Esophagus squamous epithelium (tissue), 5 donors: ENCODE measurements at regions not wholly inside any gene's neighbourhood (a gene's known extent, or its start where the extent isn't known, plus 50 kb on each side); places are given as distances from the start of the nearest gene placed in this dataset.

Source experiments
- DNase-seq: peaks from one replicate; lab custom pipeline; 2025; lab: John Stamatoyannopoulos, UW
- H3K27ac ChIP-seq, 4 donors: fragments of 200-600 bp; sonication (generic); one replicate each; pipeline ENCODE4 v1.5.1; 2016 to 2019; ENCODE audit warnings: mild to moderate bottlenecking in 1 of 4
- H3K27me3 ChIP-seq, 4 donors: fragments of 200-600 bp; sonication (generic); 1 replicate in 3 of 4; 2 replicates in 1 of 4; pipeline versions ENCODE4 v1.5.1 to v1.6.0; 2017 to 2021; ENCODE audit warnings: antibody characterized with exemption in 1 of 4
- H3K36me3 ChIP-seq, 3 donors: fragments of 200-600 bp; sonication (generic); one replicate each; pipeline ENCODE4 v1.5.1; 2016 to 2019
- H3K4me1 ChIP-seq, 3 donors: fragments of 200-600 bp; sonication (generic); one replicate each; pipeline ENCODE4 v1.5.1; 2017 to 2019
- H3K4me3 ChIP-seq, 4 donors: fragments of 200-600 bp; sonication (generic); 1 replicate in 3 of 4; 2 replicates in 1 of 4; pipeline ENCODE4 v1.5.1; 2016 to 2019; ENCODE audit warnings: mild to moderate bottlenecking in 2 of 4, moderate library complexity in 1 of 4
- H3K9me3 ChIP-seq, 3 donors: fragments of 200-600 bp; sonication (generic); one replicate each; pipeline ENCODE4 v1.5.1; 2016 to 2019
- POLR2A ChIP-seq, 4 donors: fragments of 450-650 bp; IDR thresholded peaks; one replicate each; pipeline ENCODE4 v1.6.1; 2017; ENCODE audit warnings: antibody characterized with exemption in 4 of 4, mild to moderate bottlenecking in 4 of 4, moderate library complexity in 3 of 4
- WGBS, 2 donors: methylation state at CpG; one replicate each; pipeline ENCODE4 v1.1.5; 2018; 5-methylcytosine and 5-hydroxymethylcytosine counted together
- intact Hi-C: fragments of 100-400 bp; cut with DNase I; formaldehyde crosslinking; loops from one replicate; pipeline ENCODE4 v1.15.0; 2022
- TF ChIP-seq, protein P1 (sequence below), 6 experiments: fragments of 450-650 bp in 4 of 6; fragments of 200-600 bp in 2 of 6; sonication (generic) in 2 of 6; IDR thresholded peaks; one replicate each; pipeline ENCODE4 v1.5.1; 2016 to 2019; ENCODE audit warnings: antibody characterized with exemption in 6 of 6, mild to moderate bottlenecking in 4 of 6, moderate library complexity in 4 of 6
- donor health status: DM: yes; HTN: yes; CAD: no.

DNA sequence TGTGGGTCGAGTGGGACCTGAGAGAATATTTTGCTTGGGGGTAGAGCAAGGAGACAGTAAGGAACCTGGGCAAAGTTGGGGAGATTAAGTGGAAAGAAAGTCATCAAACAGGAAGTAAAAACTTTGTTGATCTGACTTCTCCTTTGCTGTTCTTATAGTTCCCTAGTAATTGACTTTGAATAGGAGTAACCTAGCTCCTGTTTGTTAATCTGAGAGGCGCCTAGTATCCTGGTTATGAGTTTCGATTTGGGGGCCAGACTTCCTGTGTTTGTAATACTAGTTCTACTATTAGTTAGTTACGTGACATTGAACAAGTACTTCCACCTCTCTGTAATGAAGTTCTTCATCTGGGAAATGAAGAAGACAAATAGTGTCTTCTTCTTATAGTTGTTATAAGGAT is 99.1 kb downstream of the ZNF365 start:
- H3K9me3 ChIP-seq: no peaks in the 10 kb centered on the region
- no peaks in the 10 kb centered on the region for H3K36me3 ChIP-seq
- DNase-seq: no peak
- H3K27ac ChIP-seq: no peak overlapping the region
- intact Hi-C loops: no loop called here
- H3K4me3 ChIP-seq: no peak overlapping the region
- 60 to 70% methylated on average over 4 of the region's 4 CpGs for WGBS, 2 donors
- H3K27me3 ChIP-seq: no peaks in the 10 kb centered on the region
- no peaks in the 10 kb centered on the region for H3K4me1 ChIP-seq
- TF ChIP-seq POLR2A (IDR thresholded peaks at IDR 0.05): no peak
- TF ChIP-seq, protein P1, sequence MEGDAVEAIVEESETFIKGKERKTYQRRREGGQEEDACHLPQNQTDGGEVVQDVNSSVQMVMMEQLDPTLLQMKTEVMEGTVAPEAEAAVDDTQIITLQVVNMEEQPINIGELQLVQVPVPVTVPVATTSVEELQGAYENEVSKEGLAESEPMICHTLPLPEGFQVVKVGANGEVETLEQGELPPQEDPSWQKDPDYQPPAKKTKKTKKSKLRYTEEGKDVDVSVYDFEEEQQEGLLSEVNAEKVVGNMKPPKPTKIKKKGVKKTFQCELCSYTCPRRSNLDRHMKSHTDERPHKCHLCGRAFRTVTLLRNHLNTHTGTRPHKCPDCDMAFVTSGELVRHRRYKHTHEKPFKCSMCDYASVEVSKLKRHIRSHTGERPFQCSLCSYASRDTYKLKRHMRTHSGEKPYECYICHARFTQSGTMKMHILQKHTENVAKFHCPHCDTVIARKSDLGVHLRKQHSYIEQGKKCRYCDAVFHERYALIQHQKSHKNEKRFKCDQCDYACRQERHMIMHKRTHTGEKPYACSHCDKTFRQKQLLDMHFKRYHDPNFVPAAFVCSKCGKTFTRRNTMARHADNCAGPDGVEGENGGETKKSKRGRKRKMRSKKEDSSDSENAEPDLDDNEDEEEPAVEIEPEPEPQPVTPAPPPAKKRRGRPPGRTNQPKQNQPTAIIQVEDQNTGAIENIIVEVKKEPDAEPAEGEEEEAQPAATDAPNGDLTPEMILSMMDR (IDR thresholded peaks at IDR 0.05): no peak

DNA sequence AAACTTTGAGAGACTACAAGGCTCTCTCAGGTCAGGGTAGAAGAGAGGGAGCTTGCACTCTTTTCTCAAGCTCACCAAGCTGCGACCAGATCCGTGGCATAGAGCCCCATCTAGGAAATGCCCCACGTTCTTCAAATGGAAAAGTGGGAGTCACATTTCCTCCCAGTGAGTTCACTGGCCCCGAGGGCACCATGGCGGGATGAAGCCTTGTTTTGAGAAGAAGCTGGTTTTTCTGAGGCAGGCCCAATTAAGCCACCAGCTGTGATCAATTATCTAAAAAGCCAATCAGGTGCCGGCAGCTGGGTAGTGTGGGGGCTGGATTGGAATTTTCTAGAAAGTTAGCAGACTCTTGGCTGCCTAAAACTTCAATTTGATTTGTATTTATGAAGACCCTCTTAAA is 101.4 kb downstream of the ZNF365 start:
- Histone ChIP-seq H3K4me3 (no peak overlapping the region), H3K27me3 (no peaks in the 10 kb centered on the region), H3K9me3 (no peaks in the 10 kb centered on the region), H3K36me3 (no peaks in the 10 kb centered on the region), H3K27ac (no peak overlapping the region), H3K4me1 (no peaks in the 10 kb centered on the region)
- WGBS, 2 donors: 59 to 70% methylated on average over 5 to 6 of the region's 6 CpGs
- no peak for TF ChIP-seq POLR2A (IDR thresholded peaks at IDR 0.05)
- TF ChIP-seq, protein P1 (IDR thresholded peaks at IDR 0.05): no peak
- intact Hi-C loops: no loop called here
- no peak for DNase-seq

DNA sequence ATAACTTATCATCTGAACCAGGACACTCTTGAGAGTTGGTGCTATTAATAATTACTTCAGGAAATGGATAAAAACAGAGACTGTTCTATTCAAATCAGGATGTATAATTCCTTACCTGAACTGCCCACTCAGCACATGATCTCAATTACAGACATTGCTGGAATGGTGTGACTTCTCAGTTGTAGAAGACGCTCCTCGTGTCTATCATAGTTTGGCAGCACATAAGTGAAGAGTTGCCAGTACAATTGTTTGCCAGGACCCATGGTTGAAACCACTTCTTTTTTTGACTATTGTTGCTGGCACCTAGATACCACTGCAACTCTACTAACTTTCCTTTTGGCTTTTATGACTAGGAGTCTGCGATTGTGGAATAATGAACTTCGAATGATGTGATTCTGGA is 105.4 kb downstream of the ZNF365 start:
- TF ChIP-seq, protein P1 (IDR thresholded peaks at IDR 0.05): no peak
- TF ChIP-seq POLR2A (IDR thresholded peaks at IDR 0.05): no peak
- Histone ChIP-seq H3K9me3 (no peaks in the 10 kb centered on the region), H3K4me1 (no peaks in the 10 kb centered on the region), H3K27me3 (no peaks in the 10 kb centered on the region), H3K27ac (no peak overlapping the region), H3K4me3 (no peak overlapping the region), H3K36me3 (no peaks in the 10 kb centered on the region)
- DNase-seq: no peak
- intact Hi-C loops: no loop called here
- 63 to 69% methylated on average over 4 of the region's 4 CpGs for WGBS, 2 donors

DNA sequence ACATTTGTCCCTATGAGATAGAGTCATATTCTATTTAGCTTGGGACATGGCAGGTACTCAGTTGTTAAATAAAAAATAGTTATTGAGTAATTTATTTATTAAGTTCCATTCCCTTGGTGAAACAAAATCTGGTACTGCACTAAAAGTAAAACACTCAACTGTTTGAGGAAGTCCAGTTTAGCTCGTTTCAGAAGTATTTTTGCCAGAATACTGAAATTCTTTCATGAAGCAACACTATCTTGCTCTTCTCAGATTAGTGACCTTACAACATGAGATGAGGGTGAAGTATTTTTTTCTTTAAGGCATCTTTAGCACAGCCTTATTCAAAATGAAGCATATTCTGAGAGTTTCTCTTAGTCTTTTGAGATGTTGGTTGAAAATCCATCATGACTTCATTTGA is 106.0 kb downstream of the ZNF365 start:
- H3K4me3 ChIP-seq: no peak overlapping the region
- no peaks in the 10 kb centered on the region for H3K27me3 ChIP-seq
- H3K9me3 ChIP-seq: no peaks in the 10 kb centered on the region
- no peak for DNase-seq
- no peak for TF ChIP-seq POLR2A (IDR thresholded peaks at IDR 0.05)
- TF ChIP-seq, protein P1 (IDR thresholded peaks at IDR 0.05): no peak
- H3K27ac ChIP-seq: no peak overlapping the region
- 19% methylated on average over 1 of the region's 1 CpG for WGBS, 2 donors
- H3K36me3 ChIP-seq: no peaks in the 10 kb centered on the region
- intact Hi-C loops: no loop called here
- no peaks in the 10 kb centered on the region for H3K4me1 ChIP-seq

DNA sequence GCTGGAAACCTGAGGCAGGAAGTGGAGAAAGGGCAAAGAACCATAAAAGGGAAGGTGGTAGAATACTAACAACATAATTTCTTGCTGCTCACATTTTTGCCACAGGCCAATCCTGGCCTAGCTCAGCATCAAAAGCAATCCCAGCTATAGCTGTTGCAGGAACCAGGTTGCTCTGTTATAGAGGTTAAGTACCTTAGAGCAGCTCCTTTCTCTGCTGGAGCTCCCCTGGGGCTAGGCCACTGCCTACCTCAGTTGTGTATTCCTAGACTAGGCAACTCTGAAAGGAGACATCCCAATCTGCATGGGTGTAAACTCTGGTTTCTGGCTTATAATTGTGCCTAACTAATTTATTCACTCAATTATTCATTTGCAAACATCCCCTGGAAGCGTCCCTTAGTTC is 108.4 kb downstream of the ZNF365 start:
- H3K36me3 ChIP-seq: no peaks in the 10 kb centered on the region
- H3K27ac ChIP-seq: no peak overlapping the region
- H3K9me3 ChIP-seq: no peaks in the 10 kb centered on the region
- H3K27me3 ChIP-seq: no peaks in the 10 kb centered on the region
- no peak overlapping the region for H3K4me3 ChIP-seq
- WGBS, 2 donors: 58 to 75% methylated on average over 1 of the region's 1 CpG
- no peaks in the 10 kb centered on the region for H3K4me1 ChIP-seq
- DNase-seq: no peak
- no peak for TF ChIP-seq POLR2A (IDR thresholded peaks at IDR 0.05)
- TF ChIP-seq, protein P1 (IDR thresholded peaks at IDR 0.05): no peak
- intact Hi-C loops: no loop called here
